Fibroblast of skin of right biceps (primary cell): ENCODE measurements at regions not wholly inside any gene's neighbourhood (a gene's known extent, or its start where the extent isn't known, plus 50 kb on each side); places are given as distances from the start of the nearest gene placed in this dataset.

ENCODE experiments used
- DNase-seq: peaks from one replicate; pipeline ENCODE4 v3.0.0-alpha.2; 2013

DNA sequence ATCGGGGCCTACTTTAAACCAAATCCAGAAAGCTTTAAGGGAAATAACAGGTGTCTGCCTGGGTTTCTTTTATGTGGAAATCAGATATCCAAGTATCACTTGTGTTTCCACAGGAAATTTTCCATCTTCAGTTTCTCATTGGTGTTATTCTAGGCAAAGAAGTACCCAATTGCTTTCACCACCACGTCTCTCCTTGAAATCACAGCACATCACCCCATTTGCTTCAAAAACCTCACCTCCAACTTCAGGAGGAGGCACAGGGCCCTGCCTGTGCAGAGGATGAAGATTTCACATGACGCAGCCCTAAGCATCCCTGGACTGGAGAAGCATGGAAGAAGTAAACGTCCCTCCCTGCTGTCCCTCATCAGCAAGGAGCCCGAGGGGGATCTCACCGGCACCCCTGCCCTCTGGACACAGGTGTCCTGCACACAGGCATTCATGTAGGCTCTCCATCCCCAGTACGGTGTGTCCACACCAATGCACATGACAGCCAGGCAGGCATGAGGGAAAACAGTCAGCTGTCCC, 182.3 kb downstream of the TBXT start:
- DNase-seq: no peak

DNA sequence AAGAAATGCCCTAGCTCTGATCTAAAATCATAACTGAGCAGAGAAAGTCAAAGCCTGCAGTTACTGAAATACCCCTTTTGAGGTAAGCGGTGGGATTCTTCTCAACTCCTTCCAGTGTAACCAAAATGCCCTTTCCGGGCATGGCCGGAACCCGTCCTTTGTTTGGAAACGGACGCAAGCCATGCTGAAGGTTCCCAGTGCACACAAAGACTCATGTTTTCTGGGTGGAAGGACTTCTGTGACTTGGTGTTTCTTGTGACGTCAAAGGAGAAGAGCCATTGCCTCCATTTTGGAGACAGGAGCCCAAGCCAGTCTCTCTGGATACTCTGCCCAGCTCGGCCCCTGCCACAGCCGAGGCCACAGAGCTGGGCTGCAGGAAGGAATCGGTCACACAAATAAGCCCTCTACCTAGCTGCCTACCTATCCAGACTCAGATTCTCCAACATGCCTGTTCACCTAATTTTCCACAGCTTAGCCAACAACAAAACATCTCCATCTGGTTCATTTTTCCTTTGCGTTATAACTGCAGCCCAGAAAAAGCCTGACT, 182.8 kb downstream of the TBXT start:
- no peak for DNase-seq

DNA sequence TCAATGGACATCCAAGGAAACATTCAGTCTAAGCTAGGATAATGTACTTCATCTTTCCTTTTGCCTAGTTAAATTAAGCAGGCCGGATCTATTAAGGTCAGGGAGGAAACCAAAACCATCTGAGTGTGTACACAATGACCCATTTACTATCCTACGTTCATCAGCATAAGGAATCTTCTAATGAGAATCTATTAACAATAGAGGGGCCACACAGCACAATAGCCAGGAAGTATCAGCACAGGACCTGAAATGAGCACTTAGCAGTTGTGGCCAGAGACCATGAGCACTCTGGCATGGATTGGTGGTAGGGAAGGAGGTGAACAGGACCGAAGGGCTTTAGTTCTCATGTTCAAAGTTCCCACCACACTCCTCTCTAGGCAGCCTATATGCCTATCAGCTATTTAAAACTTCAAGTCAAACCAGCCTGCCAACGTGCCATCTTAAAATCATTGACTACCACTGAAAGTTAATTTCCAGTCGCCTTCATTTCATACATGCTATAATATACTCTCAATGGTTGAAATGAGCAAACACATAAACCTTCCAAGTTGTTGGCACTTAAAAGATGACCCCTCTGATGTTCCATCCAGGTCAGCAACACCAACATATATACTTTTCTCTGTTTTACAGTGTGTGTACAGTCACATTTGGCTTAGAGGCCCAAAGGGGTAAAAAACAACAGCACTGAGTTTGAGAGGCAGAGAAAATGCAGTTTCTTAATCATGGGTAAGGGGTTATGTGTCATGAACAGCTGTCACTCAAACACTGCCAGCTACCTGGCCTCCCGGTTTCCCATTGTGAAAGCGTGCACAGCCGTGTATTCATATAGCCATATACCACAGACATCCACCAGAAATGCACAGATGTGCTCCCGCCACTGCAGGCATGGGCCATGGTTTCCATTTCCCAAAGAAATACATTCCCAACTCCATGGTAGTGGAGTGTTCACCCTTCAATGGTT, 184.3 kb downstream of the TBXT start:
- DNase-seq: no peak

DNA sequence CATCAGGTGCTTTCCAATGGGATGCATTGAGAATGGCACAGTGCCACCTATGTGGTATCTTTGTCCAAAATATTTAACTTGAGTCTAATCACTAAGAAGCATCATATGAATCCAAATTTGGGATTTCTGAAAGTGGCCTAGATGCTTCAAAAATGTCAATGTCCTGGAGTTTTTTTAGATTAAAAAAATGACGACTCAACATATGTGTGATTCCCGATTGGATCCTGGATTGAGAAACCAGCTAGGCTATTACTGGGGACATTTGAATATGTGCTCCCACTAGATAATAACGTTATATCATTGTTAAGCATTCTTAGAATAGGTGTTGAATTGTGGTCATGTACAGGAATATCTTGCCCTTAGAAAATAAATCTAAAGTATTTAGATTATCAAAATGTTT, 189.2 kb downstream of the TBXT start:
- no peak for DNase-seq

DNA sequence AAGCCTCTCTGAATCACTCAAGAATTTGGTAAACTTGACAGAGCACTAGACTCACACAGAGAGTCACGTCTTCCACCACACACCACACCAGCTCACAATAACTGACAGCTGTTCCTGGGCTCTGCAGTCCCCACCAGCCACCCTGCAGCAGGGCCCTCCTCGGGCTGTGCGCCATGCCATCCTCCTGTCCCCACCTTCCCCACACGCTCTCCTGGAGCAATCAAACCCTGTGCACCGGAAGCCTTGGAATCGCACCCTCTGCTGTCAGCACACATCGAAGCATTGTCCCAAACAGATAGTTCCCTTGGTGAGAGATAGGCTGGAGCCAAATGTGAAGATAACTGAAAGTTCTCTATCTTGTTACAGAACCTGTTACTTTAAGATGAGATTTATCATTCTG, 191.0 kb downstream of the TBXT start:
- DNase-seq: no peak

DNA sequence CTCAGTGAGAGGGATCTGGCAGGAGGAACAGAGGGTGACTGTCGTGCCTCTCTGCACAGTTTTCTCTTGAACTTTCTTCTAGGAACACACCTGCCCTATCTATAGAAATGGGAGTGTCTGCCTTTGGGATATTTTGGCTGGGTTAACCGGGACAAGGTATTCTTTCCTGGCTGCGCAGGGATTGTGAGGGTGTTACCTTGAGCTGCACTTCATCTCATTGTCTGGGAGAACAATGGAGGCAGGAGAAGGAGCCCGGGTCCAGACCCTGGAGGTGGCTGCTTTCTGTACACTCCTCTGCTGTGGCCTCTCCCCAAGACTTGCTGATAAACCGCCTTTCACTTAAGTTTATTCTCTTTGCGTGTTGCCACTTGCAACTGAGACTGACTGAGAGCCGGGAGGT, 192.8 kb downstream of the TBXT start:
- no peak for DNase-seq

DNA sequence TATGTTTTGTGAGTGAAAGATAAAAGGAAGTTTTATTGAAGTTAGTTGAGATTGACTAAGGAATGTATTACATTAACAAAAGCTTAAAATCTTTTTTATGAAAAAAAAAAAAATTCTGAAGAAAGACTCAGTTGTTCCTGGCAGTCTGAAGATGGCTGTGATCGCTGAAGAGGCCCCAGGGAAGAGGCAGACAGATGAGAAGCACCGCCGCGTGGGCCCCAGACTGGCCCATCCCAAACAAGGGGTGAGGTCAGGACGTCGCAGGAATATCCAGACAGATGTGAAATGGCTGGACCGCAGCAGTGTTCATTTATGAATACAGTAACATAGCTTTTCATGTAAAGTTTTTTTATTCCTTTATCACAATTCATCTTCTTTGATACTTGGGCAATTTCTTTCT, 194.2 kb downstream of the TBXT start:
- no peak for DNase-seq

DNA sequence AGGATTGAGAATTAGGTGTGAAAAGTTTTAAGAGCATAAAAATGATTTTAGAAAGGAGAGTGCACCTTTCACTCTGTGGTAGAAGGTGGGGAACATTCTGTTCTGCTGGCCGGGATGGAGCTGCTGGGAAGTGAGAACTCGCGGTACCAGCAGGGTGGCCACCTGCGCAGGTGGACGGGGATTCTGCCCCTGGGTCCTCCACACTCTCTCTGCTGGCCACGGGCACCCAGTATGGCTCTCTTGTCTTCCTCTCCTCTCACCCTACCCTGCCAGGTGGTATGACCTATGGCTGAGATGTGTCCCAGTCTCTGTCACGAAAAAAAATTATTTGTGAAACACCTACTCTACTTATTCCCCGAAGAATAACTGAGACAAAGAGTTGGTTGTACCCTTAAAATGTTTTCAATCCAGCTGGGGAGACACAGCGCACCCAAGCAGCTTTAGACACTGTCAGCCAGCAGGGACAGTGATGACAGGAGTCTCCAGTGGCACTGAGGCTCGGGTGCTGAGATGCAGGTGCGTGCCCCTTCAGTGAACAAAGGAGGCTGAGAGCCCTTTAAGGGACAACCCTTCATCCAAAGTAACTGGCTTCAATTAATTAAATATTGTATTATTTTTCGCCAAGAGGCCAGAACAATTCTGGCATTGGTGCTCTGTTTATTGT, 195.4 kb downstream of the TBXT start:
- DNase-seq: no peak

DNA sequence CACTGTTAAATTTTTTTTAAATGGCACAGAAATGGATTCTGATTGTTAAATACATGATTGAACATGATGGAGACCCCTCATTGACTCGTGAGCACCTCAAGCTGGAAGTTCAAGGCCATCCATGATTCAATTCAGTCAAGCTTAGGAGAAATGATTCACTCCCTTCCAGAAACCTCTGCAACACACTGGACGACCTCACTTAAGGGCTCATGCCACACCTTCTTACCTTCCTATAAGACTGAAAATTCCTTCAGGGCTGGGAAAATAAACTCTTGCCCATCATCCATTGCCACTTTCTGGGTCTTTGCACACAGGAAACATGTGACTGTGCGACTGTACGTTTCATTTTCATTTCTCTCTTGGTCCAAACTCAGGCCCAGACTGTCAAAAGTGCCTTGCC, 196.4 kb downstream of the TBXT start:
- no peak for DNase-seq

DNA sequence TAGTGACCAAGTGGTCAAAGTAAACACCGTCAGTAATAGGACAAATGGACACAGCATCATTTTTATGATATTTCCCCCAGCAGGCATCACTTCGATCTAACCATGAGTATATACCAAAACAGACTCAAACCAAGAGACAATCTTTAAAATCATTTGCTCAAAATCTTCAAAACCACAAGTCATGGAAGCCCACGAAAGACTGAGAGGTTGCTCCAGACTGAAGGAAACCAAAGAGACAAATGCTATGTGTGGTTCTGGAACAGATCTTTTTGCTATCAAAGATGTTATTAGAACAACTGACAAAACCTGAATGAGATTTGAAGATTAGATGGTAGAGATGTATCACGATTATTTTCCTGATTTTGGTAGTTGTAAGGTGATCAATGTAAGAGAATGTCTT, 197.7 kb downstream of the TBXT start:
- DNase-seq: no peak

DNA sequence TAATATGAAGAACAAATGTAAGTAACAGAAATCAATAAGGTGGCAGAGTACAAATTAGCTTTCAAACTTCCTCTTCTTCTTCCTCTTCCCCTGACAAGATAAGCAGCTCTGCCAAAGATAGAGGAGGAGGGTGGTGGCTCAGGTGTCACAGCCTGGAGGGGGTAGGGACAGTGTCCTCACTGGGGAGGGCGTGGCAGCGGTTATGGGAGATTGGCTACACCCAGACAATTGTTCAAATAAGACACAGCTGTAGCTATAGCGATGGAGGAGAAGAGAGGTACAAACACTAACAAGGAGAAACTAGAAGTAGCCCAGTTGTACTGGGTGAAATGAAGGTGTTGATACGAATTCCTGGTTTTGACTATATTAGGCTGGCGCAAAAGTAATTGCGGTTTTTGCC, 198.5 kb downstream of the TBXT start:
- DNase-seq: no peak

DNA sequence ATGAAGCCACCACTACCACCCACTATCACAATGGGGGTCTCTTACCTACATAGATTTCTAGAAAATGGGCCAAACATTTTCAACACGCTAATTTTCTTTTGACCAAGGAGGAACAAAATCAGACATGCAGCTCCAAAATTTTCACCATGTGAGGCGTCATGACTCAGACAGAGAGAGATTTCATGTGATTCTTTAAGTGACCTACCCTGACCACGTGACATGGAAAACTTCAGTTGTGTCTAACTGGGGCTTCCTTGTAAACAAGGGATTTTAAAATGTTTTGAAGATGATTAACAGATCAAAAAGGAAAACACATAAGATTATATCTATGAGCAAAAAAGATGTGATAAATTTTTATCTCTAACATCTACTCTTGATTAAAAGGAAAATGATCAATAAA, 199.2 kb downstream of the TBXT start:
- no peak for DNase-seq

DNA sequence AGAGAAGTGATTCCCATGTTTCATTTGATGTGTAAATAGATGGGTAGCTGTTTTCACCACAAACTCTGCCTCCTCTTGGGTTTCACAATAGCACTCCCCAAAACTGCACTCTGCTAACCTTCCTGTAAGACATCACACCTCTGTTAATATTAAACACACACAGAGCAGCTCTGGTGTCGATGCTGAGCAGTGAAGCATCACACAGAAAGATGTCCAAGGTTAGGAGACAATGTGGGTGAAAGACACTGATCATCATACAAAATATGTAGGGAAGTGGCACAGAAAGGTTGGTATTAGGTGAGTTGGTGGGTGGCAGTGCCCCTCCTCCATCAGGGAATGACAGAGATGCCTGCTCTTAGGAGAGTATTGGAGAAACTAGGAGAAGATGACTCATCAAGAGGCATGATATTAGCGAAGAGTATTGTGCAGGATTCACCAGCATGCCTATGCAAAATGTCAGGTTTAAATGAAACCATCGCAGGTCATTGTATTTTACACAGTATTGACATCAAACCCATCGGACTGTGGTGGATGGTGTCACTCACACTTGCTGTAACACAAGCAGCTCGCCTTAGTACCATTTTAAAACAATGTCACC, 199.7 kb downstream of the TBXT start:
- no peak for DNase-seq

DNA sequence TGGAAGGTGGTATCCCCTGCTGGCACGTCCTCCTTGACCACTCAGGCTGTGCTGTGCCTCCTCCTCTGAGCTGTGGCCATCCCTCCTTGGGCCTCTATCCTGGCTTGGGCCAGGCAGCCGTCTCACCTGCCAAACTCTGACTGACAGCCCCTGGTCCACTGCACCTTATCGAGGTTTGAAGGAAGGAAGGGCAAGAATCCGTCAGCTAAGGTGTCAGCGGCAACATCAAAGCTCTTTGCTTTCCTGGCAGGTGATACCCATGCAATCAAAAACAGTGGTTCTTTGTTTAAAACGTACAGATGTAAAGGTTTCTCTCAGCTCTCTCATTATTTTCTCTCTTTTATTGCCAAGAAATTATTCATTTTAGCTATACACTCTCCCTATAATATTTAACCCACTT, 203.9 kb downstream of the TBXT start:
- DNase-seq: no peak

DNA sequence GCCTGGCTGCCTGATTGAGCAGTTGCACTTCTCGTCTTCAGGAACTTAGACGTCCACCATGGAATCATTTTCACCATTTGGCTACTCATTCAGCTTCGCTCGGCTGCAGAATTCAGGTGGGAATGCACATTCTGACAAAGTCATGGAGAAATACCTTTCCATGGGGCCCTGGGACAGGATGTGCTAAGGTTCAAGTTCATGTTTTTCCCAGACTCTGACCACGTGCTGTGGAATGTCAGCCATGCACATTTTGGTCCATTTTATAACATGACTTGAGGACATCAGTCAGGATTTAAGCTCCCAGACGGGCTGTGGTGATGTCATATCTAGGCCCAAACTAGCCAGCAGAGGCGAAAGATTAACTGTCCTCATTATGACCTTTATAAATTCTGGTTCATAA, 205.3 kb downstream of the TBXT start:
- DNase-seq: peak; percentile 26

DNA sequence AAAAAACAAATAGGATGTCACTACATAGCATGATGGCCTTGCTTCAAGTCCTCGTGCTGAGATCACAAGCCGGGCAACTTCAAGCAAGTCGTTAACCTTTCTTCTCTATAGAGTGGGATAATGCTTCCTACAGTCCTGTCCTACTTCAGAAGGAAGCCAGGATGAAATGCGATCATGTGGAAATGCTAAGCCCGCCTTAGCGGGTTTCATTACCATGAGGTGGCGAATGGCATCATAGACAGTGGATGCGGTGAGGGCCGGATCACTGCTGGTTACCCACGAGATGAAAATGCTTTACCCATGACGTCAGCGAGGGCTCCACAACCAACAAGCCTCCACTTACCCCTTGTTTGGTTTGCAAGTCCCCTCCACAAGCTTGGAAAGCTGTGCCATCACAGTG, 206.4 kb downstream of the TBXT start:
- no peak for DNase-seq

DNA sequence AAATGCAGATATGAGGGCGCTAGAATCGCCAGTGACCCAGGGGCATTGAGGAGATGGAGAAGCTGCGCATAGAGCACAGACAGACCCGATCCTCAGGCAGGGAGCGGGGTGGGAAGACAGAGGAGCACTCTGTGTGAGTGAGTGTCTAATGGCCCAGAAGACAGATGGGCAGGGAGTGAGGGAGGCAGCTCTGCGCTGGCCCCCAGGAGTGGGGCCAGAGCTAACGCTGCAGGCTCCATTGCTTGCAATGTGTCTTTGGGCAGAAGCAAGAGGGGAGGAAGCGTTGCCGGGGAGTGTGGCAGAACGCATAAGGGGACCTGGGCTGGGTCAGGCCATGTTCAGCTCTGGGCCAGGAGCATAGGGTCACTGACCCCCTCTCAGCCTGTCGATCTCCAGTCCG, 207.0 kb downstream of the TBXT start:
- no peak for DNase-seq

DNA sequence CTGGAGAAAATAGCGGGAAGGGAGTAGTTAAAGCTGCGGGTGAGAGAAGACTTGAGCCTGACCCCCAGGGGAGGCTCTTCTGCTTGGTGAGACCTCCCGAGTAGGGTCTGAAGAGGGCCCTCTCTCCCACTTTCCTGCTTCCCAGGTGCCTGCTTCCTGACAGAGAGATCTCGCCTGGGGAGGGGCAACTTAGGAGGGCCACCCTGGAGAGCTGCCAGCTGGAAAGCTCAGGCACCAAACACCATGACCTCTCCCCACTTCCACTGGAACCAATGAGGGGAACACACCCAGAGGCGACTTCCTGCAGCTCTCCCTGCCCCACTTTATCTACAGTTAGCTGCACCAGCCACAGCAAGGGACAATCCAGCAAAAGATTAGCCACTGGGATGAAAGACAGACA, 208.0 kb downstream of the TBXT start:
- no peak for DNase-seq

DNA sequence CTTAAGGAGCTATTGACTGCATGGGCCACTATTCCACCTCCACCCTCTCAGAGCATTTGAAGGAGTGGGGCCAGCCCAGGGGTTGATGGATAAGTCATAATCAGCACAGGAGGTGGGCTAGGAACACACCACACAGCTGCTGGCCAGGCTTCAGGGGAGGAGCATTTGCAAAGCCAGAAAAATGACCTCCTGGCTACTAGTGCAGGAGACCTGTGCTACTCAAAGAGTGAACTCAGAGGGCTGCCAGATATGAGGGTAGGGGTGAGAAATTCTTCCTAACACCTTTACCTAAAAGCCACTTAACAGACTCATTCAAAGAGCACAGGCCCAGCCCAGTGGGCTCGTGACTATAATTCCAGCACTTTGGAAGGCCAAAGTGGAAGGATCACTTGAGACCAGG, 210.8 kb downstream of the TBXT start:
- no peak for DNase-seq

DNA sequence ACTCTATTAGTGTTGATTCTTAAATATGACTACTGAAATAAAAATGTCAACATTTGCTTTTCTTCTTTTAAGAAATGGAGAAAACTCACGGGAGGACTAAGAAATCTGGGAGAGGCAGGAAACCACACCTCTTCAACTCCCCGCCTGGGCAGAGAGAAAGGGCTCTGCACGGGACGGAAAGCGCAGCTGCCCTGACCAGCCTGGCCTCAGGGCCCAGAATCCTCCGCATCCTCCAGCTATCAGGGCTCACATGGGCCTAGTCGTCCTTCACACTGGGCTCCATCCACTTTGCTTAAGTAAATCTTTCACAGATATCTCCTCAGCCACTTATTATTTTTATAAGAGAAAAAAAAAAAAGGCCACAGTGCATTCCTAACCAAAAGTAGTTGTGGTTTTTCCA, 215.1 kb downstream of the TBXT start:
- DNase-seq: no peak

DNA sequence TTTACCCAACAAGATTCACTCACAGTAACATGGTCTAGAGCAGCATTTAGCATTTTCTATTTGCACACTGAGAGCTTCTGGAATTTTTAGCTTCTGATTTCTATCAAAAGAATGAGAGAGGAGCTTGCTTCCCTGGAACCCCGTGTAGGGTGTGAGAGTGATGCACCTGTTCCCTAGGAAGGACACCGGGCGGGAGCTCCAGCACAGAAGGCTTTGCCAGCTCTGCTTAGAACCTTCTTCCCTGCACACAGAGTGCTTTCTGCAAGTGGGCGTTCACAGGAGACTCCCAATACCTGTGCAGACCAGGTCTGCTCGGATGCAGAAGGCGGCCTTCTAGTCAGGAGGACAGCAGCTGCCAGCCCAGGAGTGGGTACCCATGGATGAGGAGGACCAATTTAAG, 217.3 kb downstream of the TBXT start:
- no peak for DNase-seq

DNA sequence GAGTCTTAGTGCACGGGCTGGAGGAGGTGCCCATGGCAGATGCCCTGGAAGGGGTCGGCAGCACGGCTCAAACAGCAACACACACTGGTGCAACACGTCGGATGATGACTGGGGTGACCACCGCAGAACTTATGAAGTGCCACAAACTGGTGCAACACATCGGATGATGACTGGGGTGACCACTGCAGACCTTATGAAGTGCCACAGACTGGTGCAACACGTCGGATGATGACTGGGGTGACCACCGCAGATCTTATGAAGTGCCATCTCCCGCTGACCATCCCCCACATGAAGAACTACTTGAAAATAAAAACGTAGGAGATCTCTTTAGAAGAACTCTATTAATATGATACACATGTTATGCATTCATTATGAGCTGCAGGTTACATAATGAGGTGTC, 218.3 kb downstream of the TBXT start:
- no peak for DNase-seq

DNA sequence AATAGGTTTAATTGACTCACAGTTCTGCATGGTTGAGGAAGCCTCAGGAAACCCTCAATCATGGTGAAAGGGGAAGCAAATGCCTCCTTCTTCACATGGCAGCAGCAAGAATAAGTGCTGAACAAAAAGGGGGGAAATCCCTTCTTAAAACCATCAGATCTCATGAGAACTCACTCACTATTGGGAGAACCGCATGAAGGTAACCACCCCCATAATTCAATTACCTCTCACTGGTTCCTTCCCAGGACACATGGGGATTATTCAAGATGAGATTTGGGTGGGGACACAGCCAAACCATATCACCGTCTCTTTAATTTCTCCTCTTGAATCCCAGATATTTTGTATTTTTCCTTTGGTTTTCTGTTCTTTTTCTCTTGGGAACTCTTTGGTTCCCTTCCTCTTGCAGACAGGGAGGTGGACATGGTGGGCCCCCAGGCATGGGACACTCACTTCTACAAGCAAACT, 223.6 kb downstream of the TBXT start:
- no peak for DNase-seq

DNA sequence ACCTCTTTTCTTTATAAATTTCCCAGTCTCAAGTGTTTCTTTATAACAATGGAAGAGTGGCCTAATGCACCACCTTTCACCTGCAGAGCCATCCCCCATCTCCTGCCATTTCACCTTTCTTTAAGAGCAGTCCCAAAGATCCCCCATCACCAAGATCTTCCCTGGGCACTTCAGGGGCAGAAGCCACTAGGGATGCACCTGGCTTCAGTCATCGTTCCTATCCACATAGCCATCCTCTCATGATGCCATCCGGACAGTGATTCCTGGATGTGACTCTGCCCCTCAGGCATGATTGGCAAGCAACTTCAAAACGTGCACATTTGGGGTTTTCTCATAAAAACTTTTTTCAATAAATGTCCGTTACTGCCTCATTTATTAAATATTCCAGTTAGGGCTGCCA, 225.9 kb downstream of the TBXT start:
- no peak for DNase-seq
